Liver (tissue), 3 donors: ENCODE measurements at regions not wholly inside any gene's neighbourhood (a gene's known extent, or its start where the extent isn't known, plus 50 kb on each side); places are given as distances from the start of the nearest gene placed in this dataset.

ENCODE experiments used
- CTCF ChIP-seq: fragments of 150-350 bp; IDR thresholded peaks from 2 replicates; pipeline ENCODE4 v1.5.1; 2017; ENCODE audit warnings: improper control_type of control experiment, low read depth, low read length; ENCODE audit not compliant: missing input control
- FOXA2 ChIP-seq: IDR thresholded peaks from 2 replicates; pipeline ENCODE4 v1.6.1; 2016; ENCODE audit warnings: antibody characterized with exemption
- JUND ChIP-seq, 2 donors: IDR thresholded peaks; 2 replicates each; pipeline ENCODE4 v1.6.1; 2016; ENCODE audit warnings: antibody characterized with exemption in 2 of 2
- RAD21 ChIP-seq, 2 donors: IDR thresholded peaks; 2 replicates each; pipeline ENCODE4 v1.6.1; 2016; ENCODE audit warnings: antibody characterized with exemption in 2 of 2, mild to moderate bottlenecking in 2 of 2
- RXRA ChIP-seq, 2 donors: IDR thresholded peaks; 2 replicates each; pipeline ENCODE4 v1.6.1; 2017 to 2018; ENCODE audit warnings: antibody characterized with exemption in 2 of 2, mild to moderate bottlenecking in 1 of 2
- TAF1 ChIP-seq: conservative IDR thresholded peaks from 2 replicates; pipeline ENCODE4 v1.6.1; 2016; ENCODE audit warnings: antibody characterized with exemption, mild to moderate bottlenecking
- donor health status: healthy.
- donor health status: healthy.

DNA sequence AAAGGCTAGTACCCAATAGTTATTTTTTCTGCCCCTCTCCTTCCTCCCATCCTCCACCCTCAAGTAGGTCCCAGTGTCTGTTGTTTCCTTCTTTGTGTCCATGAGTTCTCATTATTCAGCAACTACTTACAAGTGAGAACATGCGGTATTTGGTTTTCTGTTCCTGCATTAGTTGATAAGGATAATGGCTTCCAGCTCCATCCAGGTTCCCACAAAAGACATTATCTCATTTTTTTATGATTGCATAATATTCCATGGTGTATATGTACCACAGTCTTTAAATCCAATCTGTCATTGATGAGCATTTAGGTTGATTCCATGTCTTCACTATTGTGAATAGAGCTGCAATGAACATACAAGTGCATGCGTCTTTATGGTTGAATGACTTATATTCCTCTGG lies 128.3 kb upstream of the ANKRD55 start:
- TF ChIP-seq RAD21 (IDR thresholded peaks at IDR 0.05) (no peak), CTCF (no peak), JUND (IDR thresholded peaks at IDR 0.05) (no peak), FOXA2 (no peak), TAF1 (no peak), RXRA (IDR thresholded peaks at IDR 0.05) (no peak)
